T-helper 1 cell treated with Interleukin-12 subunit alpha and Interleukin-12 subunit beta and Interleukin-4 antibody, amounts not matched to agents 30 μg/mL and 1 μg/mL, for 36 hours (primary cell): ENCODE measurements at regions not wholly inside any gene's neighbourhood (a gene's known extent, or its start where the extent isn't known, plus 50 kb on each side); places are given as distances from the start of the nearest gene placed in this dataset.
A peak's percentile ranks its signal among the peaks of the same experiment; 100 is the strongest.

Experiments used
- H3K27ac Mint-ChIP-seq: one replicate; pipeline ENCODE4 v1.8.0; 2021; ENCODE audit warnings: mild to moderate bottlenecking, mixed read lengths
- H3K27me3 Mint-ChIP-seq: one replicate; pipeline ENCODE4 v1.8.0; 2021; ENCODE audit warnings: low read depth, mixed read lengths
- H3K36me3 Mint-ChIP-seq: one replicate; pipeline ENCODE4 v1.8.0; 2021; ENCODE audit warnings: low read depth, mixed read lengths
- H3K4me1 Mint-ChIP-seq: one replicate; pipeline ENCODE4 v1.8.0; 2021; ENCODE audit warnings: low read depth, mixed read lengths
- H3K4me3 Mint-ChIP-seq: one replicate; pipeline ENCODE4 v1.8.0; 2021; ENCODE audit warnings: mild to moderate bottlenecking, moderate library complexity, mixed read lengths
- H3K9me3 Mint-ChIP-seq: one replicate; pipeline ENCODE4 v1.8.0; 2021; ENCODE audit warnings: mixed read lengths

DNA sequence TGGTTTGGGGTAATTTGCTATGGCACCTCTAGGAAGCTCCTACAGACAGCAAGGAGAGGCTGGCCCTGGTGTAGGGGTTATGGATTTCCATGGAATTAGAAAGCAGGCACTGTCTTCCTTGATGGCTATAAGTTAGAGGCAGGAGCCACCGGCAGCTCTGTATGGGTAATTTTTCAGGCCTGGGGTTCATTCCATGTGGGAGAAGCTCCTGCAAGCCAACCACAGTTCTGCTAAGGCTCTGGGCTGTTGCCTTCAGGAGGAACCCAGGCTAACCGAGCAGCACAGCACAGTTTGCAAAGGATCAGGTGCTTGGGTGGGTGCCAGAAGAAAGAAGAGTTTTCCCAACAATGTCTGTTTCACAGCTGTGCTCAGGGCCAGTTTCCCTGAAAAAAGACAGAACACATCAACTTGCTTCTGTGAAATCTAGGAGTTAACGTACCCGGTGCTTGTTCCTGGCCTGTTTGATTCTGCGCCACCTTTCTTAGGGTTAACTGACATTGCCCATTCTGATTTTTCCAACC, 162.8 kb upstream of the MYLIP start:
- Mint-ChIP-seq H3K27me3 (no peaks in the 10 kb centered on the region), H3K36me3 (peaks cover 3% of the 10 kb centered on the region), H3K27ac (no peak overlapping the region), H3K4me3 (no peak overlapping the region), H3K4me1 (peaks cover 23% of the 10 kb centered on the region), H3K9me3 (no peaks in the 10 kb centered on the region)

DNA sequence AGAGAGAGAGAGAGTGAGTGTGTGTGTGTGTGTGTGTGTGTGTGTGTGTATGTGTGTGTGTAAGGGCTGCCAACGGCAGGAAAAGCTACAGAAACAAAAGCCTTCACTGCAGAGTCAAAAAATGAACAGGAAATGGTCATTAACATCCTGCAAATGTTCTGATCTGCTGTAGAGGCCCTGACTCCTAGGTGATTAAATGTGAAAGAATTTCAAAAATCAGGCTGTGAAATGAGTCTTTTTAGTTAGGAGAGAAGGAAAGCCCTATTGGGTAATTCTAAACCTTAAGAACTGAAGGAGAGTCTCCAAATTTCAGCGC, 166.5 kb upstream of the MYLIP start:
- Mint-ChIP-seq H3K9me3 (peaks cover 3% of the 10 kb centered on the region), H3K27me3 (peaks cover 3% of the 10 kb centered on the region), H3K4me3 (peak overlapping the region; percentile 9), H3K4me1 (peaks cover 26% of the 10 kb centered on the region), H3K27ac (peak overlapping the region; percentile 77), H3K36me3 (peaks cover 3% of the 10 kb centered on the region)

DNA sequence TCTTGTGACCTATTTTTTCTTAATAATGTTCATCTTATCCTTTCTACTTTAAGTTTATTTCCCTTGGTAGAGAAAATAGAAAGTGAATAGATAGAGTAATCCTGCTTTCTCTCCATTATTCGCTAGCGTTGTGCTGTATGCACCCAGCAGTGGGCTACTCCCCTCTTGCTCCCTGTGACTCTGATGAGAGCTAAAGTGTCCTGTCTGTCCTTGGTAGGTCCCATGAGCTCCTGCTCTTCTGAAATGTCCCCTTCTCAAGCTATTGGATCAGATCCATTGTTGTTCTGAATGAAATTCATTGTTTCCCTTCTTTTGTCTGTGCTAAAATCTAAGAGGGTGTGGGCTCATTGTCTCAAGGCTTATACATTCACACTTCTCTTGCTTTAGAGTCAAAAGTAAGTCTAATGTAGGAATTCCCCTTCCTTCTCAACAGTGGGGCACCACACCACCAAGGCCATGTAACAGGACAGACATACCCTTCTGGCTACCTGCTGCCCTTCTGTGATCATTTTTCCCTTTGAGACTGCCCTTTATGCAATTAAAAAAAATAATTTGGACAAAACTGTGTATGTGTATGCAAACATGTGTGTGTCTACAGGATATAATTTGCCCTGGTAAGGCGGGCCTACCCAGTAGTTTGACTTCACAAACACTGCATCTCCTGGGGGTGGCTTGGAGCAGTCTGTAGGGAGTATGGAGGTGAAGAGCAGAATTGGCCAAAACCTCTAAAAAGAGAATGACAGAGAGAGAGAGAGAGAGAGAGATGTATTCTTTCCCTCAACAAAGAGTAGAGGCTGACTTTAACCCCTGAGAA, 167.0 kb upstream of the MYLIP start:
- Mint-ChIP-seq H3K27me3 (peaks cover 3% of the 10 kb centered on the region), H3K4me3 (peak overlapping the region; percentile 9), H3K4me1 (peaks cover 29% of the 10 kb centered on the region), H3K27ac (peak overlapping the region; percentile 77), H3K9me3 (peaks cover 3% of the 10 kb centered on the region), H3K36me3 (peaks cover 3% of the 10 kb centered on the region)

DNA sequence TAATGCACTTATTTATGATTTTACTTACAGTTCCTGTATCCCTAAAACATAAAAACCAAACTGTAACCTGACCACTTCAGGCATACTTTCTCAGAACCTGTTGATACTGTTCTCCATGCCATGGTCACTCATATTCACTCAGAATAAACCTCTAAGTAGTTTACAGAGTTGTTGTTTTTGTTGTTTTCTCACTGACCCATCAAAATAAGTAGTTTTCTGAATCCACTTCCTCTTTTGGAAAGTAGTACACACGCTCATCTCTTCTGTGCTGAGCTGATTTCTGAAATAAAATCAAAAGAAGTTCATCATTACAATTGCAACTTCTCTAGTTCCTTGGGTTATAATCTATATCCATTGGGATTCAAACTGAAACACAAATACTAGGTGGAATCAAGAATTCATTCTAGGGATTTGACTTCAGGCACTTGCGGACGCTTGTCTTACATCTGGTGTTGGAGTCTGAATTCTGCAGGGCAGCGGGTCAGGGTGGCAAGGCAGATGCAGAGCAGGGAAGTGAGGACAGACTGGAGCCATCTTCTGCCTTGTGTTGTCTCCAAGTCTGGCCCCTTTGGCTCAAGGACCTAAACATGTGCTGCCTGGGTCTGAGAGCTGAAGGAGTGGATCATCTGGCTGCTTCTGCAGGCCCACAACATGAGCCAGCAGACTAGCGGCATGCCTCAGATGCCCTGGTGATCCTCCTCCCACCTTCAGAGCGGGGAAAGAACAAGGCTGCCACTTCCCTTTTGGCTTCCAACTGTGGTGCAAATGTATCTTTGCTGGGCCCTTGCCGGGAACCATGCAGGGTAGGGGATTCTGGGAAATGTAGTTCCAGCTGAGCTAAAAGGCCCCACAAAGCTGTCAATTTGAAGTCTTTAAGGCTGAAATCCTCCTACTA, 167.9 kb upstream of the MYLIP start:
- H3K36me3 Mint-ChIP-seq: peaks cover 3% of the 10 kb centered on the region
- H3K9me3 Mint-ChIP-seq: peaks cover 3% of the 10 kb centered on the region
- H3K4me3 Mint-ChIP-seq: no peak overlapping the region
- peaks cover 3% of the 10 kb centered on the region for H3K27me3 Mint-ChIP-seq
- H3K4me1 Mint-ChIP-seq: peaks cover 34% of the 10 kb centered on the region
- peak overlapping the region; percentile 34 for H3K27ac Mint-ChIP-seq

DNA sequence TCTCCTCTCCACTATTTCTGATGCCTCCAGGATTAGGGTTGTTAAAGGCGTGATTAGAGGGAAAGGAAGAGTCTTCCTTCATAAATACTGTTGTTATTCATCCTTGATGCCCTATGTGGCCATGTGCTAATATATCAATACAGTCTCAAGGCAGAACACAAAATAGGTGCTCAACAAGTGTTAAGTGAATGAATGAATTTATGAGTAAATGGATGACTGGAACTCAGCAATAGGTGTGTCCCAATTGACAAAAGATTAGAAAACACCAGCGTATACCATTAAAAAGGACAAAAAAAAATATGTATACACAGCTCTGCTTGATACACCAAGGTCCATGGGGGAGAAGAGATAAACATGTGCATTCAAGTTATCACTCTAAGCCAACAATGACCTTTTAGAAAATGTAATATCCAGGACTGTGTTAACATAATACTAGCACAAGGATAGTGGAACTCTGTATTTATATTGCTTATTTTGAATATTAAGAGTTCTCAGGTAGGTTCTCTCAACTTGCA, 171.2 kb upstream of the MYLIP start:
- no peak overlapping the region for H3K4me3 Mint-ChIP-seq
- H3K36me3 Mint-ChIP-seq: peaks cover 3% of the 10 kb centered on the region
- peaks cover 3% of the 10 kb centered on the region for H3K27me3 Mint-ChIP-seq
- no peak overlapping the region for H3K27ac Mint-ChIP-seq
- H3K9me3 Mint-ChIP-seq: peaks cover 3% of the 10 kb centered on the region
- H3K4me1 Mint-ChIP-seq: peaks cover 23% of the 10 kb centered on the region

DNA sequence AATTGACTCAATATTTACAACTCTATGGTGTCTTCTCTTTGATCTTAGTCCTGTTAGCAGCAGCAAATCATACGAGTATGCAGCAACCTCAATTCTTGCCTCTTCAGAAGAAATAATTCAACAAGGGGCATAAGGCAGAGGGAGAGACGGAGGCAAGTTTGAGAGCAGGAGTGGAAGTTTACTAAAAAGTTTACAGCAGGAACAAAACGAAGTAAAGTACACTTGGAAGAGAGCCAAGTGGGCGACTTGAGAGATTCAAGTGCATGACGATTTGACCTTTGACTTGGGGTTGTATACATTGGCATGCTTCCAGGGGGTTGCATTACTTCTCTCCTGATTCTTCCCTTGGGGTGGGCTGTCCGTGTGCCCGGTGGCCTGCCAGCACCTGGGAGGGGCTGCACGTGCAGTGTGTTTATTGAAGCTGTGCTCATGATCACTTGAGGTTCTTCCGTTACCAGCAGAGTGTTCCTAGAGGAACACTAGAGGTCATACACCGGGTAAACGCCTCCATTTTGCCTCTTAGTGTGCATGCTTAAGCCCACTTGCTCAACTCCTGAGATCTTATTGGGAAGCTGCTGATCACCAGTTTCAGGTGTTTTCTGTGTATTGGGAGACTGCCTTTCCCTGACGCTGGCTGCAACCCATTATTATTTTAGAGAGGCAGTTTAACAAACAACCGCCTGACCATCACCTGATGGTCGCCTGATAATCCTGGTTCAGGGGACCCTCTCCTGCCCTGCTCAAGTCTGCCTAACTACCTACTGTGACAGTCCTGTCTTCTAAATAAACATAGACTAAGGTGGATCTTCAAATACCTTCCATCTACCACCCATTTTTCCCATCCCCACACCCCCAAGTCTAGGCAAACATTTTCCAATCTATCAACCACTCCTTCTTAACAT, 172.4 kb upstream of the MYLIP start:
- Mint-ChIP-seq H3K4me3 (peak overlapping the region; percentile 28), H3K9me3 (peaks cover 3% of the 10 kb centered on the region), H3K36me3 (no peaks in the 10 kb centered on the region), H3K27ac (no peak overlapping the region), H3K4me1 (peaks cover 12% of the 10 kb centered on the region), H3K27me3 (peaks cover 3% of the 10 kb centered on the region)

GRCh38 chr6:15955484-15955883, 173.4 kb upstream of the MYLIP start:
- H3K9me3 Mint-ChIP-seq: no peaks in the 10 kb centered on the region
- H3K27ac Mint-ChIP-seq: no peak overlapping the region
- no peak overlapping the region for H3K4me3 Mint-ChIP-seq

DNA sequence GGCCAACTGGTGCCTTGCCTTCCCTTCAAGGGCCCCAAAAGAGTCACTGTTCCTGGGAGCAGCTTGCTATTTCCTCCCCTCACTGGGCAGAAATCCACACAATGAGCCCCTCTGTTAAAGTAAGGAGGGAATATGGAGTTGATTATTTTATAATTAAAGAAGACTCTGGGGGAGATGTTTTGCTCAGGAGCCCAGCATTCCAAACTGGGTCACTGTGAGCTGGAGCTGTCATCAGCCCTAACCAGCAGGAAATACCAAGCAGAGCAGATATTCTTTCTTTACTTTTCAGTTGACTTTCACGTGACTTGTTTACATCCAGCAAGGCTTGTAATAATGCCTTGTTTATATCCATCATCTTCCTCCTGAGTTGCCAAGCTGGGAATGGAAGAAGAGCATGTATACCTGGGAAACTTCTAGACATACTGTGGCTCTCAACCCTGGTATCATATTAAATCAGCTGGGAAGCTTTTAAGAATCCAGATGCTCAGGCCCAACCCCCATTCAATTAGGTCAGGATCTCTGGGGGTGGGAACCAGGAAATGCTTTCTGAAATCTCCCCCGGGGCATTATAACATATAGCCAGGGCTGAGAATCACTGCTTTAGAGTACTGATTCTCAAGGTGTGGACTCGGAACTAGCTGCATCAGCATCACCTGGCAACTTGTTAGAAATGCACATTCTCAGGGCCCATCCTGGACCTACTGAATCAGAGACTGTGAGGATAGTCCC, 175.6 kb upstream of the MYLIP start:
- Mint-ChIP-seq H3K27me3 (peaks cover 3% of the 10 kb centered on the region), H3K27ac (no peak overlapping the region), H3K9me3 (no peaks in the 10 kb centered on the region), H3K4me3 (no peak overlapping the region), H3K4me1 (peaks cover 10% of the 10 kb centered on the region), H3K36me3 (no peaks in the 10 kb centered on the region)

More at GRCh38 chr6:15955484-15955883, 173.4 kb upstream of the MYLIP start:
- H3K4me1 Mint-ChIP-seq: peaks cover 10% of the 10 kb centered on the region
- H3K36me3 Mint-ChIP-seq: no peaks in the 10 kb centered on the region
- H3K27me3 Mint-ChIP-seq: peaks cover 3% of the 10 kb centered on the region

GRCh38 chr6:15952231-15953151, 176.4 kb upstream of the MYLIP start:
- Mint-ChIP-seq H3K27ac (no peak overlapping the region), H3K36me3 (no peaks in the 10 kb centered on the region), H3K4me3 (no peak overlapping the region), H3K9me3 (no peaks in the 10 kb centered on the region), H3K4me1 (peaks cover 10% of the 10 kb centered on the region), H3K27me3 (peaks cover 1% of the 10 kb centered on the region)

DNA sequence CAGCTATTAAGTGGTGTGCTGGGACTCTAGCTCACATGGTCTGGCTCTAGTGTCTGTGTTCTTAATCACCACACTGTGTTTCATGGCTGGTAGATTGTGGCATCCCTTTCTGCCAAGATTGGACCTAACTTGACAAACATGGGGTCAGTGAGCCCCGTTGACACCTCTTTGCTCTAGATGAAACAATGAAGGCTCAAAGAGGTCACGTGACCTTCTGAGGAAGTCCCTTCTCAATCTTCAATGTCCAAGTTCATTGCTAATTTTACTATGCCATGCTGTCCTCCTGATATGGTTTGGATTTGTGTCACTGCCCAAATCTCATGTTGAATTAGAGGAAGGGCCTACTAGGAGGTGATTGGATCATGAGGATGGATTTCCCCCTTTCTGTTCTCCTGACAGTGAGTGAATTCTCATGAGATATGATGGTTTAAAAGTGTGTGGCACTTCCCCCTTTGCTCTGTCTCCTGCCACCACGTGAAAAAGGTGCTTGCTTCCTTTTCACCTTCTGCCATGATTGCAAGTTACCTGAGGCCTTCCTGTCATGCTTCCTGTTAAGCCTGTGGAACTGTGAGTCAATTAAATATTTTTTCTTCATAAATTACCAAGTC, 177.8 kb upstream of the MYLIP start:
- no peak overlapping the region for H3K27ac Mint-ChIP-seq
- no peak overlapping the region for H3K4me3 Mint-ChIP-seq
- no peaks in the 10 kb centered on the region for H3K36me3 Mint-ChIP-seq
- H3K27me3 Mint-ChIP-seq: no peaks in the 10 kb centered on the region
- no peaks in the 10 kb centered on the region for H3K9me3 Mint-ChIP-seq
- H3K4me1 Mint-ChIP-seq: peaks cover 3% of the 10 kb centered on the region

- Mint-ChIP-seq H3K9me3 (no peaks in the 10 kb centered on the region), H3K27me3 (no peaks in the 10 kb centered on the region)
These were observed 178.9 kb upstream of the MYLIP start for GRCh38 chr6:15949982-15950381.

More at GRCh38 chr6:15949982-15950381, 178.9 kb upstream of the MYLIP start:
- Mint-ChIP-seq H3K36me3 (no peaks in the 10 kb centered on the region), H3K4me3 (no peak overlapping the region), H3K4me1 (peaks cover 2% of the 10 kb centered on the region), H3K27ac (no peak overlapping the region)
